T-cell (primary cell): ENCODE measurements at regions not wholly inside any gene's neighbourhood (a gene's known extent, or its start where the extent isn't known, plus 50 kb on each side); places are given as distances from the start of the nearest gene placed in this dataset.

Experiments used
- ATAC-seq, 4 experiments: fragments of 200-7000 bp in 3 of 4; fragments of 150-1000 bp in 1 of 4; cut with Tn5 transposase; replicated peaks in 1 of 4; 1 replicate in 3 of 4; 2 replicates in 1 of 4; pipeline ENCODE4 v1.10.0; 2021; ENCODE audit warnings: moderate library complexity in 3 of 4, mild to moderate bottlenecking in 2 of 4, moderate number of reproducible peaks in 1 of 4
- CTCF ChIA-PET, 2 donors: fragments of 300-600 bp; sonication (Branson Sonifier 250); formaldehyde crosslinking; loops; one replicate each; lab custom pipeline; 2022; ENCODE audit warnings: antibody characterized with exemption in 2 of 2; lab: Charles Lee
- POLR2A ChIA-PET, 2 donors: fragments of 300-600 bp; sonication (Branson Sonifier 250); formaldehyde crosslinking; loops; one replicate each; lab custom pipeline; 2022; ENCODE audit warnings: antibody characterized with exemption in 2 of 2; lab: Charles Lee
- DNase-seq, 35 experiments: peaks; one replicate each; pipeline versions ENCODE4 v3.0.0 to v3.0.0-alpha.2; 2013 to 2023
- H3K27ac ChIP-seq: one replicate; pipeline ENCODE4 v1.5.1; 2013; ENCODE audit warnings: low read length
- H3K27me3 ChIP-seq, 2 experiments: replicated peaks in 1 of 2; 1 replicate in 1 of 2; 2 replicates in 1 of 2; pipeline versions ENCODE4 v1.6.1 to v1.7.0; 2013; ENCODE audit warnings: low read length in 1 of 2, mixed read lengths in 1 of 2; ENCODE audit not compliant: control insufficient read depth in 2 of 2, insufficient read depth in 2 of 2; ENCODE audit errors: extremely low read depth in 1 of 2
- H3K36me3 ChIP-seq, 2 donors: 1 replicate in 1 of 2; 2 replicates in 1 of 2; pipeline versions ENCODE4 v1.6.1 to v1.7.0; 2013; ENCODE audit warnings: low read length in 1 of 2; ENCODE audit not compliant: control insufficient read depth in 2 of 2, insufficient read depth in 1 of 2; ENCODE audit errors: extremely low read depth in 1 of 2
- H3K4me1 ChIP-seq, 2 experiments: 1 replicate in 1 of 2; 2 replicates in 1 of 2; pipeline versions ENCODE4 v1.6.1 to v1.7.0; 2013; ENCODE audit warnings: low read length in 2 of 2, mixed read lengths in 1 of 2; ENCODE audit not compliant: insufficient read depth in 2 of 2, control insufficient read depth in 1 of 2; ENCODE audit errors: extremely low read depth in 1 of 2
- H3K4me3 ChIP-seq, 2 donors: 1 replicate in 1 of 2; 2 replicates in 1 of 2; pipeline versions ENCODE4 v1.5.1 to v1.7.0; 2013; ENCODE audit warnings: mild to moderate bottlenecking in 2 of 2, low read length in 1 of 2, moderate library complexity in 1 of 2; ENCODE audit not compliant: control insufficient read depth in 1 of 2; ENCODE audit errors: extremely low read depth in 1 of 2
- H3K9me3 ChIP-seq: 2 replicates; pipeline ENCODE4 v1.7.0; 2013
- H3K27ac Mint-ChIP-seq, 2 donors: one replicate each; pipeline ENCODE4 v1.8.0; 2020 to 2021; ENCODE audit warnings: mild to moderate bottlenecking in 2 of 2, mixed read lengths in 2 of 2
- H3K27me3 Mint-ChIP-seq, 2 donors: one replicate each; pipeline ENCODE4 v1.8.0; 2021 to 2022; ENCODE audit warnings: mixed read lengths in 2 of 2
- H3K36me3 Mint-ChIP-seq: one replicate; pipeline ENCODE4 v1.8.0; 2021; ENCODE audit warnings: mixed read lengths
- H3K4me1 Mint-ChIP-seq, 3 donors: one replicate each; pipeline ENCODE4 v1.8.0; 2020 to 2022; ENCODE audit warnings: mixed read lengths in 3 of 3, mild to moderate bottlenecking in 1 of 3
- H3K4me3 Mint-ChIP-seq, 3 donors: one replicate each; pipeline ENCODE4 v1.8.0; 2020 to 2022; ENCODE audit warnings: mild to moderate bottlenecking in 3 of 3, mixed read lengths in 3 of 3, moderate library complexity in 3 of 3
- H3K9me3 Mint-ChIP-seq, 3 donors: one replicate each; pipeline ENCODE4 v1.8.0; 2020 to 2022; ENCODE audit warnings: mixed read lengths in 3 of 3
- WGBS: methylation state at CpG from one replicate; pipeline ENCODE4 v1.1.5; 2013; ENCODE audit warnings: missing lambda C conversion rate; ENCODE audit not compliant: insufficient coverage; 5-methylcytosine and 5-hydroxymethylcytosine counted together

DNA sequence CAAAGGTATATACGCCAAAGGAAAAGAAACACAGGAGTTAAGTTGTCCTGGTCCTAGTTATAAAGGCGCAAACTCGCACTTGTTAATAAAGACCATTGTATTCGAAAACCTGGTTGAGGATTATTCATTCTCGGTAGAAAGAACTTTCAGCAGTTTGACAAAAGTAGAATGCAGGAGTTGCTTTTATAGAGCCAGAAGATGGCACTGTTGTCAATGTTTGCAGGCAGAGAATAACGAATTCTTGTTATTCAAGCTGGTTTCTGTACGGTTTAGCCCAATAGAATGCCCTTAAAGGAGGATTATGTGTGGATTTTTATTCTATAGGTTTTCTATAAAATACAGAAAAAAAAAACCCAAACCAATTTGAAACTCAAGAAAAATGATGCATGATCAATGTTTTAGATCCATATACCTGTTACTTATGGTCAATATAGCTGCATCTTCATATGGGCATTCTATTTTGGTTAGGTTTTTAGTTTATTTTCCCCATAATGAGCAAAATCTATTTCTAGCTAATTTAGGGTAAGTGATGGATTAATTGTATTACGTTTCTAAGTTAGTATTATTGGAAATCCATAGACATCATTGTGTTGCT, 510.3 kb downstream of the PLCL1 start:
- Mint-ChIP-seq H3K27ac (no peak overlapping the region), H3K4me3 (no peak overlapping the region), H3K27me3 (peaks cover 27 to 34% of the 10 kb centered on the region in 2 donors), H3K4me1 (peaks cover 0 to 3% (median 0%) of the 10 kb centered on the region in 3 donors), H3K36me3 (no peaks in the 10 kb centered on the region), H3K9me3 (no peaks in the 10 kb centered on the region)
- POLR2A ChIA-PET: no interaction called here
- no peaks in the 10 kb centered on the region for H3K9me3 ChIP-seq
- peaks cover 6 to 7% of the 10 kb centered on the region in 2 experiments for H3K27me3 ChIP-seq
- H3K27ac ChIP-seq: no peak overlapping the region
- H3K36me3 ChIP-seq: no peaks in the 10 kb centered on the region
- ATAC-seq (peak in 1 of 4 experiments; percentile 54), DNase-seq (peak in 6 of 35 experiments; percentile 1 to 69 (median 6))
- CTCF ChIA-PET: interaction anchor here (0.5 to 7.8 kb wide), 23 partner anchors 9 to 1546 kb away, joined by 3 to 55 read pairs (median 4); no protein-coding TSS in a partner anchor
- WGBS: 12% methylated on average over 4 of the region's 8 CpGs
- H3K4me3 ChIP-seq: no peak overlapping the region
- no peaks in the 10 kb centered on the region for H3K4me1 ChIP-seq

DNA sequence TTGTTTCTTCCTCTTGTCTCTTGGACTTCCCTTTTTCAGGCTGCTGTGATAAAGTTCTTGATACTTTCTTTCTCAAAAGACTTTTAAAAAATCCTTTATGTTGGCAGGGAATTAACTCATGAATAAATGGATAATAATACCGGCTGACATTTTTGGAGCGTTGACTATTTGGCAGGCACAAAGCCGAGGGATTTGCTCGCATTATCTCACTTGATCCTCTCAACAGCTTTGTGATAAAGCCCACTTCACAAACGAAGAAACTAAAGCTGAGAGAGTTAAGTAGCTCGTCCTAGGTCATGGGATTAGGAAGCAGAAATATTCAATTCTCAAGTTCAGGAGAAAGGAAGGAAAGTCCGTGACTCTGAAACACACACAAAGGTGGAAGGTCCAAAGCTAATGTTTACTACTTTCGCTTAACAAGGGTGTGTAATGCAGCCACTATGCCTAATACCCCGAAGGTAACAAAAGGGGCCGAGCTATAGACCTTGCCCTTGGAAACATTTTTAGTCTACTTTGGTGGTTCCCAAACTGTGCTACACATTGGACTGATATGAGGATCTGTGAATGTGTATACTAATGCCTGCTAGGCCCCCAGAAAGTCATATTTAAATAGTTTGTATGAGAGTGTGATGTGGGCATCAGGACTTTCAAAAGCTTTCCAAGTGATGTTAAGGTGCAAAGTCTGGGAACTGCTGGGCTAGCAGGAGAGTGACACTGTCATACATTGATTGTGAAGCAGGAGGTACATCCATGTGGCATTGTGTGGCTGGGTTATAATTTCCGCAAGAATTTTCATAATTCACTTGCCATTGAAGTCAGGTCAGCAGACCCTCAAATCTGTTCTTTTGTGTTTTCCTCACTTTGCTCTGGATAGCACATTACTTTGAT, 508.4 kb downstream of the PLCL1 start:
- CTCF ChIA-PET: interaction anchor here (0.6 to 7.8 kb wide), 21 partner anchors 8 to 1428 kb away, joined by 3 to 55 read pairs (median 4); no protein-coding TSS in a partner anchor
- Mint-ChIP-seq H3K9me3 (no peaks in the 10 kb centered on the region), H3K27ac (peak overlapping the region in 1 of 2 donors; percentile 12), H3K27me3 (peaks cover 29 to 31% of the 10 kb centered on the region in 2 donors), H3K4me3 (no peak overlapping the region), H3K4me1 (peaks cover 0 to 3% (median 0%) of the 10 kb centered on the region in 3 donors), H3K36me3 (no peaks in the 10 kb centered on the region)
- ATAC-seq: no peak
- Histone ChIP-seq H3K27ac (no peak overlapping the region), H3K27me3 (peaks cover 6 to 8% of the 10 kb centered on the region in 2 experiments), H3K36me3 (no peaks in the 10 kb centered on the region), H3K4me3 (no peak overlapping the region), H3K4me1 (no peaks in the 10 kb centered on the region), H3K9me3 (no peaks in the 10 kb centered on the region)
- POLR2A ChIA-PET: interaction anchor here in 1 of 2 donors (0.7 kb wide), 1 partner anchor 17 kb away, joined by 4 read pairs; no protein-coding TSS in a partner anchor
- WGBS: 72% methylated on average over 4 of the region's 11 CpGs
- DNase-seq: no peak

- H3K4me3 ChIP-seq: no peak overlapping the region
- H3K27ac Mint-ChIP-seq: no peak overlapping the region
- no peaks in the 10 kb centered on the region for H3K9me3 Mint-ChIP-seq
- no peaks in the 10 kb centered on the region for H3K9me3 ChIP-seq
- no peaks in the 10 kb centered on the region for H3K4me1 ChIP-seq
- no peak overlapping the region for H3K27ac ChIP-seq
- H3K4me1 Mint-ChIP-seq: peaks cover 0 to 3% (median 0%) of the 10 kb centered on the region in 3 donors
- no peak for ATAC-seq
- peaks cover 6 to 9% of the 10 kb centered on the region in 2 experiments for H3K27me3 ChIP-seq
- peaks cover 33 to 37% of the 10 kb centered on the region in 2 donors for H3K27me3 Mint-ChIP-seq
- CTCF ChIA-PET: interaction anchor here (0.6 to 7.8 kb wide), 3 partner anchors 13 to 1445 kb away, joined by 3 to 42 read pairs (median 10); no protein-coding TSS in a partner anchor
- no peaks in the 10 kb centered on the region for H3K36me3 ChIP-seq
- no peak for DNase-seq
- 87% methylated on average over 3 of the region's 5 CpGs for WGBS
- H3K4me3 Mint-ChIP-seq: no peak overlapping the region
- POLR2A ChIA-PET: no interaction called here
- no peaks in the 10 kb centered on the region for H3K36me3 Mint-ChIP-seq
These were observed 506.6 kb downstream of the PLCL1 start for GRCh38 chr2:198311020-198311419.

DNA sequence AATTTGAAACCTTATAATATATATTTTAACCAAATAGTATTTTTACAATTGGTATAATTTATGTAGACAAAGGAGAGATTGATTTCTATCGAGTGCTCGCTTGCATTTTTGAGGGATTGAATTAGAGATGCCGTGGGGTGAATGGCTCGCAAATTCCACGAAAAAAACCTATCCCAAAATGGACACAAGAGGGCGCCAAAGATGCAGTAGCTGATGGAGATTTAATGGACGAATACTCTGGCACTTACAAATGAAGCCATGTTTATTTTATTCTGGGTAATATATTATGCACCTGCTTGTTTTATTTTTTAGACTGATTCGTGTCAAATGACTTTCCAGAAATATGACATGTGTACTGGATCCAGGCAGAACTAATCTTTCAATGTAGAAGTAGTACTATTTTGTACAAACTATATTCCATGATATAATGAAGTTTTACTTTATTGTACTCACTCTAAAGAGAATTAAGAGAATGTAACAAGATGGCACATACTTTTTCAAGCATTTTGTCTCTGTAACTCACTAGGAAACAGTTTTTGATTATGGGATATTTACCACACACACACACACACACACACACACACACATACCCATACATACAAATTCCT, 505.4 kb downstream of the PLCL1 start:
- DNase-seq (peak in 32 of 35 experiments; percentile 6 to 77 (median 39)), ATAC-seq (no peak)
- Mint-ChIP-seq H3K9me3 (no peaks in the 10 kb centered on the region), H3K36me3 (no peaks in the 10 kb centered on the region), H3K27me3 (peaks cover 28 to 32% of the 10 kb centered on the region in 2 donors), H3K4me3 (no peak overlapping the region), H3K4me1 (peaks cover 0 to 3% (median 0%) of the 10 kb centered on the region in 3 donors), H3K27ac (no peak overlapping the region)
- Histone ChIP-seq H3K4me1 (no peaks in the 10 kb centered on the region), H3K9me3 (no peaks in the 10 kb centered on the region), H3K36me3 (no peaks in the 10 kb centered on the region), H3K27me3 (peaks cover 9% of the 10 kb centered on the region in 2 experiments), H3K4me3 (no peak overlapping the region), H3K27ac (no peak overlapping the region)
- WGBS: no CpG with 5 or more reads among the region's 8 CpGs
- ChIA-PET POLR2A (no interaction called here), CTCF (interaction anchor here (0.6 to 1.6 kb wide), 15 partner anchors 9 to 1432 kb away, joined by 3 to 16 read pairs (median 3); partner anchors contain the start of gene PLCL1 (in 1 of the 2))

DNA sequence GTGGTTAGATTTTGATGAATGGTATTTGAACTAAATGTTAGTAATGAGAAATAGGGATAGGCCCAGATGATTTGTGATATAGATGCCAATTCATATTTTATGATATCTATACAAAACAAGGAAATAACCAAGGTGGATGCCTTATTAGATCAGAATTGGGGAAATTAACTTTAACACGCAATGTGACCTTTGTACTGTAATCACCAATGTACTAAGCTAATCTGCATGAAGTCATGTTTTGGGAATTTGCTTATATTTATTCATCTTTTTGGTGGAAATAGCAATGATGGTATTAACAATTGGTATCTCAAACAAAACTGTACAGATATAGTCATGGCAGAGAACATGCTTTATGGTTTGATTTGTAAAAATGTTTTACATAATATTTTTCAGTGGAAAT, 504.7 kb downstream of the PLCL1 start:
- no peak overlapping the region for H3K4me3 Mint-ChIP-seq
- H3K27me3 ChIP-seq: peaks cover 9% of the 10 kb centered on the region in 2 experiments
- peaks cover 0 to 1% (median 0%) of the 10 kb centered on the region in 3 donors for H3K4me1 Mint-ChIP-seq
- H3K36me3 ChIP-seq: no peaks in the 10 kb centered on the region
- no peak overlapping the region for H3K4me3 ChIP-seq
- no peaks in the 10 kb centered on the region for H3K36me3 Mint-ChIP-seq
- ATAC-seq: no peak
- no CpG with 5 or more reads among the region's 1 CpG for WGBS
- ChIA-PET POLR2A (no interaction called here), CTCF (interaction anchor here (0.7 to 1.6 kb wide), 12 partner anchors 9 to 1431 kb away, joined by 3 to 16 read pairs (median 3); partner anchors contain the start of gene PLCL1 (in 1 of the 2))
- H3K27ac ChIP-seq: no peak overlapping the region
- no peaks in the 10 kb centered on the region for H3K9me3 ChIP-seq
- H3K27ac Mint-ChIP-seq: no peak overlapping the region
- no peaks in the 10 kb centered on the region for H3K9me3 Mint-ChIP-seq
- H3K27me3 Mint-ChIP-seq: peaks cover 30 to 36% of the 10 kb centered on the region in 2 donors
- no peaks in the 10 kb centered on the region for H3K4me1 ChIP-seq
- DNase-seq: no peak

DNA sequence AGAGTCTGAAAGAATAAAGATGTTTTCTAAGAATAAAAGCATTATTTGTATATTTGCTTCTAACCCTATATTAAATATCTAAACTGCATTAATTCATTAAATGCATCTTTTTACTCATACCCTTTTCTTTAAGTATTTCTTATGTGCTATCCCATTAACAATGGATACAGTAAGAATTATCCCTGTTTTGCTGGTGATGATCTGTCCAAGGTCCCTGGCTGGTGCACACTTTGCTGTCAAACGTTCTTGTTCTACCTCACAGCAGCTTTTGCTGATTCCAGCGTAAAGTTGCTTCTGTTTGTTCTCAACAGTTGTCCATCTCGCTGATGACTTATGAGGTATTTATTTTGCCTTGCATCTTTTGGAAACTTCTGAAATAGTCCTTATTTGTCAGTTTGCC, 504.0 kb downstream of the PLCL1 start:
- Mint-ChIP-seq H3K27me3 (peaks cover 23 to 30% of the 10 kb centered on the region in 2 donors), H3K9me3 (no peaks in the 10 kb centered on the region), H3K27ac (no peak overlapping the region), H3K36me3 (no peaks in the 10 kb centered on the region), H3K4me3 (no peak overlapping the region), H3K4me1 (peaks cover 0 to 1% (median 0%) of the 10 kb centered on the region in 3 donors)
- no peak overlapping the region for H3K4me3 ChIP-seq
- DNase-seq (no peak), ATAC-seq (no peak)
- CTCF ChIA-PET: interaction anchor here (0.5 to 1.6 kb wide), 2 partner anchors 92 to 1181 kb away, joined by 3 to 14 read pairs; no protein-coding TSS in a partner anchor
- H3K36me3 ChIP-seq: no peaks in the 10 kb centered on the region
- peaks cover 9% of the 10 kb centered on the region in 2 experiments for H3K27me3 ChIP-seq
- H3K27ac ChIP-seq: no peak overlapping the region
- POLR2A ChIA-PET: no interaction called here
- H3K9me3 ChIP-seq: no peaks in the 10 kb centered on the region
- no peaks in the 10 kb centered on the region for H3K4me1 ChIP-seq
- WGBS: 65% methylated on average over 3 of the region's 3 CpGs
